Activated CD4-positive, alpha-beta T cell treated with anti-CD3 and anti-CD28 coated beads for 48 hours (primary cell): ENCODE measurements at regions not wholly inside any gene's neighbourhood (a gene's known extent, or its start where the extent isn't known, plus 50 kb on each side); places are given as distances from the start of the nearest gene placed in this dataset.
"Not testable (repeated sequence)": the region's sequence is repeated elsewhere in the genome, so short reads cannot be mapped to it uniquely, and the experiment has no call there.

Experiments
- DNase-seq: peaks from one replicate; pipeline ENCODE4 v3.0.0-alpha.2; 2020

GRCh38 chr7:131627735-131628190 is 71.3 kb upstream of the PODXL start:
- no peak for DNase-seq

DNA sequence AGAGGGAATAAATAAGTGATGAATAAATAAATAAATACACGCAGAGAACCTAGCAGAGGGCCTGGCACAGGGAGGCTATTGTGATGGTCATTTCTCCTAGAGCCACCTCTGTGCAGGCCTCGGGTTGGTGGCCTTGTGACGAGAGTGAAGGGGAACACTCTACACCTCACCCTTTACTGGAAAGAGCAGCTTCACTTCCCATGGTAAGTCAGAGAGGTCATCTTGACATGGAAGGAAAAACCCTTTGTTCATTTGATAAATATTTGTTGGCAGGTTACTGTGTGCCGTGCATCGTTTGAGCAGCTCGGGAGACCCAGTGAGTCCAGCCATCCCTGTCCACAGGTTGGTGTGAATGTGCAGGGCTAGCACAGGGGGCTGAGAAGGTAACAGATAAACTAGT is 70.2 kb upstream of the PODXL start:
- DNase-seq = no peak

GRCh38 chr7:131625817-131626372 is 69.5 kb upstream of the PODXL start:
- no peak for DNase-seq

DNA sequence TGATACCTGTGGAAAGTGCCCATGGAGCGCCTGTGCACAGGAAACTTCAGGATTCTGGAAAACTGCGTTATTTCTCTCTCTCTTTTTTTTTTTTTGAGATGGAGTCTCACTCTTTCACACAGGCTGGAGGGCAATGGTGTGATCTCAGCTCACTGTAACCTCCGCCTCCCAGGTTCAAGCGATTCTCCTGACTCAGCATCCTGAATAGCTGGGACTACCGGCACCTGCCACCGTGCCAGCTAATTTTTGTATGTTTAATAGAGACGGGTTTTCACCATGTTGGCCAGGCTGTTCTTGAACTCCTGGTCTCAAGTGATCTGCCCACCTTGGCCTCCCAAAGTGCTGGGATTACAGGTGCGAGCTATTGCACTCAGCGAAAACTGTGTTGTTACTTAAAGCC is 68.9 kb upstream of the PODXL start:
- DNase-seq = not testable (repeated sequence)

DNA sequence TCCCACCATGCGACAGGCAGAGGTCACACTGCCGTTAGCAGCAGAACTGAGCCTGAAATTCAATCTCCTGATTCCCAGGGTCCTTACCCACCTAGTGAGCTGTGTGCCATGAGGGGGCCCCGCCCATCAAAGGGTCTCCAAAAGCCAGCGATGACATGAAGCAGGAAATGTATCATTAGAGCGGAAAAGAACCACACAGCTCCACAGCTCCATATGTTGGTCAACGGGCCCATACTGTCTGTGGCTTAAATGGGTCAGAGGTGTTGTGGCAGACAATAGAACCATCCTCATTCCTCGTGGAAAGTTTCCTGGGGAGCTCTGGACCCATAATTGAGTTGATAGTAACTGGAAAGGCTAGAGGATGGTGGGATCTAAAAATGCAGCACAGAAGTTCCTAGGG is 68.1 kb upstream of the PODXL start:
- DNase-seq = no peak

- DNase-seq = no peak
Observed at GRCh38 chr7:131623154-131623553, 66.7 kb upstream of the PODXL start.

DNA sequence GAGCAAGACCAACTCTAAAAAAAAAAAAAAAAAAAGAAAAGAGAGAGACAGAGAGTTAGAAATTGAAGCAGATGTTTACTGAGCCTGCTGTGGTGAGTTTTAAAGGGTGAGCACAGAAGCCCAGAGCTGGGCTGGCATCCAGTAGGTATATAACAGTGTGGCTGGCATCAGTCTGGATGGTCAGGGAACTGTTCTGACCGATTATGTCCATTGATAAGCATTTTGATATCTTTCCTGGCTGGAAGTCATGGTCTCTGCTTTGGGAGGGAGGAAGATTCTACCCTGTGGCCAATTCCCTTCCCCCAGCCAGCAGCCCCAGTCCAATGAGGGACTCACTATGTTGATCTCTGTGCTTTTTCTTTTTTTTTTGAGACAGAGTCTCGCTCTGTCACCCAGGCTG is 65.2 kb upstream of the PODXL start:
- no peak for DNase-seq

DNA sequence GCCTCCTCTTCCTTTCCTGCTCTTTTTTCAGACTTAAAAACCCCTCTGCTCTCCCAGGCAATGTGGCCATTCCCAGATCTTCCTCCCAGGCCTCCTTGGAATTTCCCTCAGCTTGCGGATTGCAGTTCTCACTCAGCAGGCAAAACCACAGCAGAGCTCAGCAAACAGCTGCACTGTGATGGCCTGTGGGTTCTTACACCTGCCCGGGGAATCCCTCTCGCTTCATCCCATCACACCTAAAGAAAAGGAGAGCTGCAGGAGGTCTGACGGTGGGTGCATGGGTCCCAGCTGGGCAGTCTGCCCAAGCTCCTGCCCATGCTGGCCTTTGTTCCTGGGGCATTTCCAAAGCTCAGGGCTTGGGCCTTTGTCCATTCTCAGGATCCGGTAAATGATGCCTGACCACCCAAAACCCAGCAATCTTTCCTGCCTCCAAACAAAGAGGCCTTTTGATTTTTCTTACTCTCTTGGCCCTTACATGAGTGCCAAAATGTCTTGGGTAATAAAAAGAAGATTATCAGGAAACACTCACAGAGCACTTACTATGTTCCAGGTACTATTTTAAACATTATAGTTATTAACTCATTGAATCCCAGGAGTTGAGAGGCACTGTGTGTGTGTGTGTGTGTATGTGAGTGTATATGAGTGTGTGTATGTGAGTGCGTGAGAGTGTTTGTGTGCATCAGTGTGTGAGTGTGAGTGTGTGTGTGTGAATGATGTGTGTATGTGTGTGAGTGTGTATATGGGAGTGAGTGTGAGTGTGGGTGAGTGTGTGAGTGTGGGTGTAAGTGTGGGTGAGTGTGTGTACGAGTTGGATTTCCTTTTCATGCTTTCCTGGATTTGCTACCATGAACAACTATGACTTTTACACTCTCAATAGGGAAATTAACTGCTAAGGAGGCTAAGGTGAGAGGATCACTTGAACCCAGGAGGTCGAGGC is 64.5 kb upstream of the PODXL start:
- no peak for DNase-seq

DNA sequence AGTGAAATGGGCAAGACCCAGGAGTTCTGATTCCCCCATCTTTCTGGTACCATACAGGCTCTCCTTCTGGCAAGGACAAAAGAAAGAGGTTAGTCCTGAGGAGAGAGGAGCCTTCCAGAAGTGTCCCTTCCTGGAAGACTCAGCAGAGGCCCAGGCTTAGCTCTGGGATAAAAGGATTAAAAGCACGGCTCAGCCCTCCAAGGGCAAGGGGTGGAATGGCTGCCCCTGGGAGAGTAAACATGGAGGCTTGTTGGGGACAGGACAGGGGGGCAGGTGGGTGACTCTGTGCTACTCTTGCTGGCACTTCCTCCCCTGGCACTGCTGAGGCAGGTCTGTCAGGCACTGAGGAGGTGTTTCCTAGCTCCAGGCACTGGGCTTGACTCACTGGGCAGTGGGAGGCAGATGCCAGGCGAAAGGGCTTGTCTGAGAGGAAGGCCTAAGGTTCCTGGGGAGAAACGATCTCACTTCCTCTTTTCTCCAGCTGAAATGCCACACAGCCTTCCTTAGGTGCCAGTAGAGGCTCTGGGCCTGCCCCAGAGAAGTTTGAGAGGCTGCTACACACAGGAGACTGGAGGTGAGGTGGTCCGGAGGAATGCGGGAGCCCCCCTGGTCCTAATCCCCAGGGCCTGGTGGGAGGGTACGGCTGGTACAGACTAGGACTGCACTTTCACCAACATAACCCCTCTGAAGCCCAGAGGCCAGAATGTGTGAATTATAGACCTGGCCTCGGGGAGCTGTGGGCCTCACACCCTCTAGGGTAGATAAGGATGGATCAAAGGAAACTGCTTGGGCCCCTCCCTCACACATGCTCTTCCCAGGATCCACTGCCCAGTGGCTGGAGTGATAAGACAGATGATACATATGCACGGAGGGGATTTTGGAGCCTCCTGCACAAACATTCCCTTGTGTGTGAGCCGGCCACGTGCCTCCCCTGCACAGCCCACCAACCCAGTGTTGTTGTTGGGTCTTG is 63.2 kb upstream of the PODXL start:
- DNase-seq = no peak

GRCh38 chr7:131618391-131618790 is 62.0 kb upstream of the PODXL start:
- DNase-seq = no peak

- no peak for DNase-seq
Observed at GRCh38 chr7:131616487-131617200, 60.2 kb upstream of the PODXL start.

- no peak for DNase-seq
Observed at GRCh38 chr7:131613909-131614308, 57.5 kb upstream of the PODXL start.

DNA sequence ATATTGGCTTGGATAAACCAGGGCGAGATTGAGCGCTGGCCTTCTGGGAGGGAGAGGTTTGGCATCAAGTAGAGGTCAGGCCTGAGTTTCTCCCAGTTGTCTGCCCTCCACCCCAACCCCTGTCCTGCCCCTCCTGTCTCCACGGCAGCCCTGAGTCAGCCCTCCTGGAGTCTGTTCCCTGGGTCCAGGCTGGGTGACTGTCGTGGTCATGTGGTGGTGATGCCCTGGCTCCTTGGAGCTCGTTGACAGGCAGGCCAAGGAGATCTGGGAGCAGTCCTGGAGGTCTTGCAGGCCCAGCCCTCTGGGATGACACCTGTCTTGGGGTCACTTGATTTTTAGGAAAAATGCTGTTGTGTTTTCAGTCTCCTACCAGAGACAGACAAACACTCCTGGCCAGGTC is 53.6 kb upstream of the PODXL start:
- no peak for DNase-seq

- no peak for DNase-seq
Observed at GRCh38 chr7:131608116-131608500, 51.7 kb upstream of the PODXL start.

DNA sequence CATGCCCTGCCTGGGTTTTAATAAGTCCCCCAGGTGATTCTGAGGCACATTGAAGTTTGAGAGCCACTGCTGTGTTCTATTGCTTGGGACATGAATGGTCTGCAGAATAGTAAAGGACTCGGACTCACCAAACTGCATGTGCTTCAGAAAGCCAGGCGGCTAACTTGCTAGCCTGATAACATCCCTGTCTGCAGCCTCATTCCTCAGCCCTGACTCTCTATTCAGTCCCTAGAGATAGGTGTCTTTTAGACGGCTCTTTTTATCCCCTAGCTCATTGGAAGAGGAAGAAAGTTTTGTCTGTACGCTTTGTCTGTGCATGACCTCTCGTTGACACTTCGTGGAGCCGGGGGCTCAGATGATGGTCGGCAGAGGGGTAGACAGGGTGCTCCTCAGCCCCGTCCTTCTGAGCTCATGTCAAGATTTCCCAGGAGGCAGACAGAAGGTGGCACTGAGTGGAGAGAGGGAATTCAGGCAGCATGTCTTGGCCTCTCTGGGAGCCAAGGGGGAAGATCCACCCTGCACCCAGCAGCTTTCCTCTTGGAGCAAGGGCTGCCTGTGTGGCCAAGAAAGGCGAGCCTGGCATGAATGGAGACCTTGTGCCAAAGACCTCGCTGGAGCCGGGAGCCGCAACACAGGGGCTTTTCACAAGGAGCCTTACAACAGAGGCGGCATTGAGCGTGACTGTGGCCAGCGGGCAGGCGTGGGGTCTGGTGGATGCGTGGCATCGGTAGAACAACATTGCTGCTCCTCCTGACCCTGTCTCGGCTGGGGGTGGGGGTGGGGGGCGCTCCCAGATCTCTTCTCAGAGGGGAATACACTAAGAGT is 51.1 kb upstream of the PODXL start:
- DNase-seq = no peak

- DNase-seq = no peak
Observed at GRCh38 chr7:131606346-131607290, 50.2 kb upstream of the PODXL start.
